ENCODE measurements at regions not wholly inside any gene's neighbourhood (a gene's known extent, or its start where the extent isn't known, plus 50 kb on each side); places are given as distances from the start of the nearest gene placed in this dataset.

DNA sequence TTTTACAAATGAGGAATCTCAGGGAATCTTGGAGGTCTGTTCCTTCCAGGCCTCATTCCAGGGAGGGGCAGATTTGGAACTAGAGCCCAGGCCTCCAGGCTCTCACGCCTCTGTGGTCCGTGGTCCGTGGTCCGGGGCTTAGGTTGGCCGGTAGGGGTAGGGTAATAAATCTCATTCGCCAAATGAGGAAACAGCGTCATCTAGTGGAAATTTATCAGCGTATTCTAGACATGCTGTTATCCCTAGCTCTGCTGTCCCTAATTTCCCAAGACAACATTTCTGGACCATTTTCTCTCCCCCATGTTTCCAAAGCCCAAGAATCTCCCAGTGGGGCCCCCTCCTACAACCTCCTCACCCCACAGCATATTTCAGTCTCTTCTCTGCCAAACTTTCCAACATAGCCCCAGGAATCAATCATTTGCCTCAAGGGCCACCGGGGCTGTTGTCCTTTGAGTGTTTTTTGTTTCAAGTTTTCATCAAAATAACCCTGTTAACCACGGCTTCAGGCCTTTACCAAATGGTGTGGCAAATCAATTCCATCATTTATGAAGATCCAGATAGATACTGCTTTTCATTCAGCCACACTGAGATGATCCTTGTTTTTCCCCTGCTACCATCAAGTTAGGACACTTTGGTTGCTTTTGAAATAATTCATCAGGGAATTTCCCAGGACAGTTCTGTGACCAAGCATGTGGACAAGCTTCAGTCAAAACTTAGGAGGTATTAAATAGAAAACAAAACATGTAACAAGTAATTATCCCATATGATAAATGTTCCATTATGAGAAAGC, 126.8 kb downstream of the ALDH8A1 start:
- peaks cover 5% of the 10 kb centered on the region for H3K9me3 Mint-ChIP-seq
- Histone ChIP-seq H2AFZ (replicated peaks) (peak overlapping the region; percentile 36), H3F3A (ENCODE audit: low read depth) (peaks cover 12% of the 10 kb centered on the region), H3K9me3 (ENCODE audit: low read depth) (no peaks in the 10 kb centered on the region), H3K27ac (no peak overlapping the region), H3K9ac (no peak overlapping the region), H4K20me1 (ENCODE audit: low read depth) (no peaks in the 10 kb centered on the region), H3K27me3 (no peaks in the 10 kb centered on the region), H3K4me3 (no peak overlapping the region), H3K79me2 (ENCODE audit: low read depth) (no peaks in the 10 kb centered on the region), H3K36me3 (no peaks in the 10 kb centered on the region), H3K4me1 (peaks cover 14% of the 10 kb centered on the region), H3K4me2 (no peak overlapping the region)
- no peak for TF ChIP-seq EZH2phosphoT487 (IDR thresholded peaks at IDR 0.05)
- TF ChIP-seq, protein P1, sequence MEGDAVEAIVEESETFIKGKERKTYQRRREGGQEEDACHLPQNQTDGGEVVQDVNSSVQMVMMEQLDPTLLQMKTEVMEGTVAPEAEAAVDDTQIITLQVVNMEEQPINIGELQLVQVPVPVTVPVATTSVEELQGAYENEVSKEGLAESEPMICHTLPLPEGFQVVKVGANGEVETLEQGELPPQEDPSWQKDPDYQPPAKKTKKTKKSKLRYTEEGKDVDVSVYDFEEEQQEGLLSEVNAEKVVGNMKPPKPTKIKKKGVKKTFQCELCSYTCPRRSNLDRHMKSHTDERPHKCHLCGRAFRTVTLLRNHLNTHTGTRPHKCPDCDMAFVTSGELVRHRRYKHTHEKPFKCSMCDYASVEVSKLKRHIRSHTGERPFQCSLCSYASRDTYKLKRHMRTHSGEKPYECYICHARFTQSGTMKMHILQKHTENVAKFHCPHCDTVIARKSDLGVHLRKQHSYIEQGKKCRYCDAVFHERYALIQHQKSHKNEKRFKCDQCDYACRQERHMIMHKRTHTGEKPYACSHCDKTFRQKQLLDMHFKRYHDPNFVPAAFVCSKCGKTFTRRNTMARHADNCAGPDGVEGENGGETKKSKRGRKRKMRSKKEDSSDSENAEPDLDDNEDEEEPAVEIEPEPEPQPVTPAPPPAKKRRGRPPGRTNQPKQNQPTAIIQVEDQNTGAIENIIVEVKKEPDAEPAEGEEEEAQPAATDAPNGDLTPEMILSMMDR (IDR thresholded peaks at IDR 0.05) = peak; percentile 95
- H3K27ac Mint-ChIP-seq = no peak overlapping the region
- H3K36me3 Mint-ChIP-seq = no peaks in the 10 kb centered on the region
- no peak overlapping the region for H3K4me3 Mint-ChIP-seq
- peaks cover 17% of the 10 kb centered on the region for H3K4me1 Mint-ChIP-seq
- H3K27me3 Mint-ChIP-seq (ENCODE audit: insufficient read depth, low read depth) = peaks cover 13% of the 10 kb centered on the region
- peak; percentile 94 for DNase-seq (ENCODE audit: low spot score)

- no peak overlapping the region for H3K4me3 Mint-ChIP-seq
- no peak overlapping the region for H2AFZ ChIP-seq (replicated peaks)
Observed at GRCh38 chr6:134821928-134822864, 127.7 kb downstream of the ALDH8A1 start.

GRCh38 chr6:134821397-134821796, 128.5 kb downstream of the ALDH8A1 start:
- Mint-ChIP-seq H3K9me3 (peaks cover 5% of the 10 kb centered on the region), H3K27ac (no peak overlapping the region)

More at GRCh38 chr6:134821928-134822864, 127.7 kb downstream of the ALDH8A1 start:
- Mint-ChIP-seq H3K27ac (no peak overlapping the region), H3K36me3 (no peaks in the 10 kb centered on the region), H3K27me3 (ENCODE audit: insufficient read depth, low read depth) (peaks cover 13% of the 10 kb centered on the region), H3K9me3 (peaks cover 5% of the 10 kb centered on the region), H3K4me1 (peaks cover 17% of the 10 kb centered on the region)
- no peaks in the 10 kb centered on the region for H3K36me3 ChIP-seq
- no peaks in the 10 kb centered on the region for H3K27me3 ChIP-seq
- H3K9ac ChIP-seq = no peak overlapping the region
- DNase-seq (ENCODE audit: low spot score) = peak; percentile 3
- H3K4me1 ChIP-seq = peaks cover 14% of the 10 kb centered on the region
- H4K20me1 ChIP-seq (ENCODE audit: low read depth) = no peaks in the 10 kb centered on the region
- H3K9me3 ChIP-seq (ENCODE audit: low read depth) = no peaks in the 10 kb centered on the region
- TF ChIP-seq, protein P1 (IDR thresholded peaks at IDR 0.05) = no peak
- H3K4me3 ChIP-seq = no peak overlapping the region
- peaks cover 12% of the 10 kb centered on the region for H3F3A ChIP-seq (ENCODE audit: low read depth)
- H3K4me2 ChIP-seq = peak overlapping the region; percentile 37
- H3K27ac ChIP-seq = no peak overlapping the region
- H3K79me2 ChIP-seq (ENCODE audit: low read depth) = no peaks in the 10 kb centered on the region

More at GRCh38 chr6:134821397-134821796, 128.5 kb downstream of the ALDH8A1 start:
- Histone ChIP-seq H3K4me3 (no peak overlapping the region), H4K20me1 (ENCODE audit: low read depth) (no peaks in the 10 kb centered on the region), H3F3A (ENCODE audit: low read depth) (peaks cover 12% of the 10 kb centered on the region), H3K9ac (no peak overlapping the region), H3K36me3 (no peaks in the 10 kb centered on the region), H3K4me1 (peaks cover 14% of the 10 kb centered on the region), H3K27me3 (no peaks in the 10 kb centered on the region), H3K27ac (no peak overlapping the region), H3K4me2 (peak overlapping the region; percentile 37), H3K9me3 (ENCODE audit: low read depth) (no peaks in the 10 kb centered on the region), H3K79me2 (ENCODE audit: low read depth) (no peaks in the 10 kb centered on the region), H2AFZ (replicated peaks) (no peak overlapping the region)
- TF ChIP-seq, protein P1 (IDR thresholded peaks at IDR 0.05) = no peak
- TF ChIP-seq EZH2 (IDR thresholded peaks at IDR 0.05) (no peak), EZH2phosphoT487 (IDR thresholded peaks at IDR 0.05) (no peak)
- H3K27me3 Mint-ChIP-seq (ENCODE audit: insufficient read depth, low read depth) = peaks cover 13% of the 10 kb centered on the region
- no peaks in the 10 kb centered on the region for H3K36me3 Mint-ChIP-seq
- H3K4me3 Mint-ChIP-seq = no peak overlapping the region
- H3K4me1 Mint-ChIP-seq = peaks cover 17% of the 10 kb centered on the region
- DNase-seq (ENCODE audit: low spot score) = peak; percentile 39

All from neural progenitor cell (in vitro differentiated cells).